ENCODE measurements at regions not wholly inside any gene's neighbourhood (a gene's known extent, or its start where the extent isn't known, plus 50 kb on each side); places are given as distances from the start of the nearest gene placed in this dataset.

DNA sequence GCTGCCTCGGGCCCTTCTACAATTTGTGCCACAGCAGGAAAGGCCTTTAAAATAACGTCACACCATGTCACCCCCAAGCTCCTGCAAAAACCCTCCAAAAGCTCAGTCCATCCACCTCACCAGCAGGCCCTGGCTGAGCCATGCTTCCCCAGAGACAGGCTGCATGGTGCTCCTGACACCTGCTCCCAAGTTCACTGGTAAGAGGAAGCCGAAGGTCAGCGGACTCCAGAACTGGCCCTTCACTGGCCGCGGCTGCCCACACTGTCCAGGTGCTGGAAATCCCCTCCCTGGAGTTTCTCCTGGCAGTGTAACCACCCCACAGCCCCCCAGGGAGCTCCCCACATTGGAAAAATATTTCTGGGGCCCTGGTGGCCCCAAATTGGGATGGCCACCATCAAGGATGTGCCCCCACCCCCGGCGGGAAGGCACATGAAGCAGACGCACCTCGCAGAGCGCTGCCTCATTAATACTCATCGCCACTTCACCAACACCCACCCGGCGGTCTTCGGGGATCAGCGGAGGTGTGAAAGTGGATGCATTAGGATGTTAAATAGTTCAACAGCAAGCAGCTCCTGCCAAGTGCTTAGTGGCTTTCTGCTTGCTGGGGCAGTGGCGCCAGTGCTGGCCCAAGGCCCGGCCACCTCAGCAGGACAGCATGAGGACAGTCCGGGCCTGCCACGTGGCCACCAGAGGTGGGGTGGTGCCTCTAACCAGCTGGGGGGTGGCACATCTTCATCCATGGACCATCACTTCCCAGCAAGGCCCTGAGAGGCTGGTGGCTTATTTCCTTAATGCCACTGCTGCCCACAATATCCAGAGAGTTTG is 146.1 kb upstream of the IQSEC1 start:
- Histone ChIP-seq H3K27me3 (replicated peaks; ENCODE audit: control insufficient read depth, insufficient read depth, low read length, poor library complexity, severe bottlenecking) (no peaks in the 10 kb centered on the region), H3K27ac (ENCODE audit: insufficient read depth, low read length, poor library complexity, severe bottlenecking) (no peak overlapping the region), H3K9me3 (ENCODE audit: control insufficient read depth, low read length) (no peaks in the 10 kb centered on the region), H3K4me1 (ENCODE audit: control insufficient read depth, insufficient read depth, low read length, poor library complexity, severe bottlenecking) (no peaks in the 10 kb centered on the region), H3K36me3 (ENCODE audit: control insufficient read depth, insufficient read depth, low read length) (no peaks in the 10 kb centered on the region), H3K4me3 (ENCODE audit: insufficient read depth, low read depth, low read length, poor library complexity, severe bottlenecking) (no peak overlapping the region)
- DNase-seq, result no peak

GRCh38 chr3:13218541-13218908 is 145.3 kb upstream of the IQSEC1 start:
- Histone ChIP-seq H3K9me3 (ENCODE audit: control insufficient read depth, low read length) (no peaks in the 10 kb centered on the region), H3K4me3 (ENCODE audit: insufficient read depth, low read depth, low read length, poor library complexity, severe bottlenecking) (no peak overlapping the region), H3K27me3 (replicated peaks; ENCODE audit: control insufficient read depth, insufficient read depth, low read length, poor library complexity, severe bottlenecking) (no peaks in the 10 kb centered on the region), H3K36me3 (ENCODE audit: control insufficient read depth, insufficient read depth, low read length) (no peaks in the 10 kb centered on the region), H3K27ac (ENCODE audit: insufficient read depth, low read length, poor library complexity, severe bottlenecking) (no peak overlapping the region), H3K4me1 (ENCODE audit: control insufficient read depth, insufficient read depth, low read length, poor library complexity, severe bottlenecking) (no peaks in the 10 kb centered on the region)
- DNase-seq, result no peak

DNA sequence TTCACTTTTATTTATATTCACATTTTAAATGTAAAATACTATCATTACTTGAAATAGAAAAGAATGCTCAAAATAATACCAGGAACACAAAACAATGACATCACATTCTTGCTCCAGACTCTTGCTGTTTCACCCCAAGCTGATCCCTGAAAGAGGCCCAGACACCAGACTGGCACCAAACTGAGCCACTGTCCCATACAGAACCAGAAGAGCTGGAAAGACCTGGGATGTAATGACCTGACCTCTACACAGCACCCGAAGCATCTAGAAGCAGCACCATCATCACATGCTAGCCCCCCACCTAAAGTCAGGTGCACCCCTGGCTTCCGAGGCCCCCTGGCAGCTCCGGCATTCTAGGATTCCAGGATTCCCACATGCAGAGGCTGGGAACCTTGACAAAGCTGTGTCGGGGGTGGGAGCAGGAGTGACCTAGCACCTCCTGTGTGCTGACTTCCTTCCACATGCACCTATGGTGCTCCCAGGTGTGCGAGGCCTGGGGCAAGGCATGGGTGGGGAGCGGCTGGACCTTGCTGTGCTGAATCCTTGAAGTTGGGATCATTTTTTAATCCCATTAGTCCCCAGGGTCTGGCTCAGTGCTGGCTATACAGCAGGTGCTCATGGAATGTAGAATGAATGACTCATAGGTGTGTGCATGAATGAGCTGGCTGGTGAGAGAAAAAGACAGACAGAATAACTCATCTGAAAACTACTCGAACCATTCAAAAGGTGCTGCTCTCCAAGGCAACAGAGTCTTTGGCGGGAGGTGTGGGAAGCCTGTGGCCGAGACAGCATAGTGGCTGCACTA is 144.7 kb upstream of the IQSEC1 start:
- H3K4me3 ChIP-seq (ENCODE audit: insufficient read depth, low read depth, low read length, poor library complexity, severe bottlenecking), result no peak overlapping the region
- no peak overlapping the region for H3K27ac ChIP-seq (ENCODE audit: insufficient read depth, low read length, poor library complexity, severe bottlenecking)
- no peak for DNase-seq

DNA sequence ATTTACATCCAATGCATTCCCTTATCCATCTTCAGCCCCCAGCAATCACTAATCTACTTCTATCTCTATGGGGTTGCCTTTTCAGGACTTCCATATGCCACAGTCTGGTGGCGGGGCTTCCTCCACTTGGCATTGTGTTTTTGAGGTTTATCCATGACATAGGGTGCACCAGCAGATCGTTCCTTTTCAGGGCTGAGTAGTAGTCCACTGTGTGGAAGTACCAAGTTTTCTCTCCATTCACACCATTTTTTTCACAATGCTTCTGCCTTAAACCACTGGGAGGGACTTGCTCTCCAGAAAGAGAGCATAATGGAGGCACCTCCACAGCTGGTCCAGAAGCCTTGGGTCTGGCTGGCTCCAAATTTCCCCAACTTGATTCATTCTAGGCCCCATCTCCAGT is 144.0 kb upstream of the IQSEC1 start:
- no peak overlapping the region for H3K4me3 ChIP-seq (ENCODE audit: insufficient read depth, low read depth, low read length, poor library complexity, severe bottlenecking)
- no peaks in the 10 kb centered on the region for H3K27me3 ChIP-seq (replicated peaks; ENCODE audit: control insufficient read depth, insufficient read depth, low read length, poor library complexity, severe bottlenecking)
- H3K36me3 ChIP-seq (ENCODE audit: control insufficient read depth, insufficient read depth, low read length), result no peaks in the 10 kb centered on the region
- no peaks in the 10 kb centered on the region for H3K4me1 ChIP-seq (ENCODE audit: control insufficient read depth, insufficient read depth, low read length, poor library complexity, severe bottlenecking)
- H3K9me3 ChIP-seq (ENCODE audit: control insufficient read depth, low read length), result no peaks in the 10 kb centered on the region
- DNase-seq, result no peak
- H3K27ac ChIP-seq (ENCODE audit: insufficient read depth, low read length, poor library complexity, severe bottlenecking), result no peak overlapping the region

More for the DNA sequence above, 144.7 kb upstream of the IQSEC1 start:
- H3K4me1 ChIP-seq (ENCODE audit: control insufficient read depth, insufficient read depth, low read length, poor library complexity, severe bottlenecking), result no peaks in the 10 kb centered on the region
- H3K36me3 ChIP-seq (ENCODE audit: control insufficient read depth, insufficient read depth, low read length), result no peaks in the 10 kb centered on the region
- H3K27me3 ChIP-seq (replicated peaks; ENCODE audit: control insufficient read depth, insufficient read depth, low read length, poor library complexity, severe bottlenecking), result no peaks in the 10 kb centered on the region
- H3K9me3 ChIP-seq (ENCODE audit: control insufficient read depth, low read length), result no peaks in the 10 kb centered on the region

DNA sequence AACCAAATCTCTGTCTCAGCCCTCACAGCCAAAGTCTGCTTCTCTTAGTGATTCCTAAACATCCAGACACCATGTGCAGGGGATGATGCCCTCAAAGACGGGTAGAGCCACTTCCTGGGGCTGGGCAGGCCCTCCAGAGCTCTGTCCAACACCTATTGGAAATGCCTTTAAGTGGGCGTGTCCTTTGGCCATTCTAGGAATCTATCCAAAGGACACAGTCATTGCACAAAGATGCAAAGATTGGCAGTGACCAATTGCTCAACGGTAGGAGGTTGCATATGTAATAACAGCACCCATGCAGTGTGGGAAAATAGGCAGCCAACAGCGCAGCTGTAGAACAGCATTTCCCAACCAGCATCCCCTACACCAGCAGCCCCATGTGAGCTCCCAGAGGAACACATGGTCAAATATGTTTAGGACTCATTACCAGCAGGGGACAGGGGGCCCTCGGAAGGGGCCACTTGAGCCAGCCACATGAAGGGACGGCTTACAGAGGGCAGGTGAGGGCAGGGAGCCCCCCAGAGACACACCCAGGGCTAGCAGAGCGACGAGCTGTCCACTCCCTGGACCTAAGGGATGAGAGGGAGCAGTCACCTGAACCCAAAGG is 142.8 kb upstream of the IQSEC1 start:
- Histone ChIP-seq H3K27ac (ENCODE audit: insufficient read depth, low read length, poor library complexity, severe bottlenecking) (no peak overlapping the region), H3K9me3 (ENCODE audit: control insufficient read depth, low read length) (no peaks in the 10 kb centered on the region), H3K4me1 (ENCODE audit: control insufficient read depth, insufficient read depth, low read length, poor library complexity, severe bottlenecking) (no peaks in the 10 kb centered on the region), H3K4me3 (ENCODE audit: insufficient read depth, low read depth, low read length, poor library complexity, severe bottlenecking) (no peak overlapping the region), H3K36me3 (ENCODE audit: control insufficient read depth, insufficient read depth, low read length) (no peaks in the 10 kb centered on the region), H3K27me3 (replicated peaks; ENCODE audit: control insufficient read depth, insufficient read depth, low read length, poor library complexity, severe bottlenecking) (no peaks in the 10 kb centered on the region)
- DNase-seq, result no peak

- H3K9me3 ChIP-seq (ENCODE audit: control insufficient read depth, low read length), result no peaks in the 10 kb centered on the region
- H3K27me3 ChIP-seq (replicated peaks; ENCODE audit: control insufficient read depth, insufficient read depth, low read length, poor library complexity, severe bottlenecking), result no peaks in the 10 kb centered on the region
- DNase-seq, result no peak
- no peaks in the 10 kb centered on the region for H3K4me1 ChIP-seq (ENCODE audit: control insufficient read depth, insufficient read depth, low read length, poor library complexity, severe bottlenecking)
- no peak overlapping the region for H3K4me3 ChIP-seq (ENCODE audit: insufficient read depth, low read depth, low read length, poor library complexity, severe bottlenecking)
- no peak overlapping the region for H3K27ac ChIP-seq (ENCODE audit: insufficient read depth, low read length, poor library complexity, severe bottlenecking)
- H3K36me3 ChIP-seq (ENCODE audit: control insufficient read depth, insufficient read depth, low read length), result no peaks in the 10 kb centered on the region
These were observed 141.7 kb upstream of the IQSEC1 start for GRCh38 chr3:13214847-13215472.

DNA sequence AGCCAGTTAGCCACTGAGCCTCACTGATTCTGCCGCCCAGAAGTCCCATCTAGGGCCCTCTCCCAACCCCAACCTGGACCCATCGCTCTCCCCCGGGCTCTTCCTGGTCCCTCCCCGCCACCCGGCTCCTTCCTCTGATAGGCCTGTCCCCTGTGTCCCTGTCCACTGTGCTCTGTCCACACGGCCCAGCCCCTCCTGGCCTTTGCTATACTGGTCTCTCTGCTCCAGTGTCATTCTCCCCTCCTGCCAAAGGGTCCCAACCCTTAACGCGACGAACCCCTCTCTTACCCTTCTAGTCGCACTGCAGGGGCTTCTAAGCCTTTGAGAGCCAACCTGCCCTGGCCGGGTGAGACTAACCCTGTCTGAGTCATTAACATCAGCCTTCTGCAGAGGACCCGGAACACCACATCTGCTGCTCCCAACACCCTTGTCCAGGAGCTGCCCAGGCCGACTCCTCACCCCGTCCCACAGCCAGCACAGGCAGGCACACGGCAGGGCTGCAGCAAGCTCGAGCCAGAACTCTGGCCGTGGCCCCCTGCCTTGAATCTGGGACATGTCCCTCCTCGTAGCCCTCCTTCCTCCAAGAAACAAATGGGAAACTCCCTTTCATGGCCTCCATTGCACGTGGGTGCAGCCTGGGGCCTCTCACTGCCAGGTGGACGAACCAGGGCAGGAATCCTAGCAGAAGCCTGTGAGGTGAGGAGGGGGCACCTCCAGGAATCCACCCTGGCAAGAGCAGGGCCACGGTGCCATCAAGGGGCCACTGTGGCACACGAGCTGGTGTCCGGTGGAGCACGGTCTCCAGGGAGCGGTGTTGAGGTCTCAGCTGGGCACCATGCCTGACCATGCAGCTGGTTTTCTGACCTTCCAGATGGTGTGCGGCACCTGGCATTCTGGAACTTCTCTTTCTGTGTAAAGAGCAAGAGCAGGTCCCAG is 140.9 kb upstream of the IQSEC1 start:
- H3K4me1 ChIP-seq (ENCODE audit: control insufficient read depth, insufficient read depth, low read length, poor library complexity, severe bottlenecking), result no peaks in the 10 kb centered on the region
- no peak overlapping the region for H3K27ac ChIP-seq (ENCODE audit: insufficient read depth, low read length, poor library complexity, severe bottlenecking)
- DNase-seq, result no peak
- H3K27me3 ChIP-seq (replicated peaks; ENCODE audit: control insufficient read depth, insufficient read depth, low read length, poor library complexity, severe bottlenecking), result no peaks in the 10 kb centered on the region
- no peaks in the 10 kb centered on the region for H3K9me3 ChIP-seq (ENCODE audit: control insufficient read depth, low read length)
- H3K4me3 ChIP-seq (ENCODE audit: insufficient read depth, low read depth, low read length, poor library complexity, severe bottlenecking), result no peak overlapping the region
- no peaks in the 10 kb centered on the region for H3K36me3 ChIP-seq (ENCODE audit: control insufficient read depth, insufficient read depth, low read length)

DNA sequence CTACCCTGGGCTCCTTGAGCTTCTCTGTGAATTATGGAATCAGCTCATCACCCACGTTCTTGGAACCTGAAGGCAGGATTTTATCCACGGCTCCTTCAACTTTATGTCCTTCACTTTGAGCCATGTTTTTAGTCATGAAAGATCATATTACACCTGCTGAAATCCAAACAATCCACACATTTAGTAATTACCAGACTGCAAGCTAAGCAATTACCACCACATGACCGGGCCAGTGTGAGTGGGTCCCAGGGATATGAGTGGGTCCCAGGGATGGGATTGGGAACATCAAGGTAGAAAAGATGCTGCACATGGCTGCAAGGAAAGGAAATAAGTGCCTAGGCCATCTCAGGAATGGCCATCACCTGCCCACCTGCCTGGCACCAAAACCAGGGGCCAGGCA is 140.3 kb upstream of the IQSEC1 start:
- DNase-seq, result no peak
- Histone ChIP-seq H3K36me3 (ENCODE audit: control insufficient read depth, insufficient read depth, low read length) (no peaks in the 10 kb centered on the region), H3K27me3 (replicated peaks; ENCODE audit: control insufficient read depth, insufficient read depth, low read length, poor library complexity, severe bottlenecking) (no peaks in the 10 kb centered on the region), H3K4me1 (ENCODE audit: control insufficient read depth, insufficient read depth, low read length, poor library complexity, severe bottlenecking) (no peaks in the 10 kb centered on the region), H3K4me3 (ENCODE audit: insufficient read depth, low read depth, low read length, poor library complexity, severe bottlenecking) (no peak overlapping the region), H3K27ac (ENCODE audit: insufficient read depth, low read length, poor library complexity, severe bottlenecking) (no peak overlapping the region), H3K9me3 (ENCODE audit: control insufficient read depth, low read length) (no peaks in the 10 kb centered on the region)

DNA sequence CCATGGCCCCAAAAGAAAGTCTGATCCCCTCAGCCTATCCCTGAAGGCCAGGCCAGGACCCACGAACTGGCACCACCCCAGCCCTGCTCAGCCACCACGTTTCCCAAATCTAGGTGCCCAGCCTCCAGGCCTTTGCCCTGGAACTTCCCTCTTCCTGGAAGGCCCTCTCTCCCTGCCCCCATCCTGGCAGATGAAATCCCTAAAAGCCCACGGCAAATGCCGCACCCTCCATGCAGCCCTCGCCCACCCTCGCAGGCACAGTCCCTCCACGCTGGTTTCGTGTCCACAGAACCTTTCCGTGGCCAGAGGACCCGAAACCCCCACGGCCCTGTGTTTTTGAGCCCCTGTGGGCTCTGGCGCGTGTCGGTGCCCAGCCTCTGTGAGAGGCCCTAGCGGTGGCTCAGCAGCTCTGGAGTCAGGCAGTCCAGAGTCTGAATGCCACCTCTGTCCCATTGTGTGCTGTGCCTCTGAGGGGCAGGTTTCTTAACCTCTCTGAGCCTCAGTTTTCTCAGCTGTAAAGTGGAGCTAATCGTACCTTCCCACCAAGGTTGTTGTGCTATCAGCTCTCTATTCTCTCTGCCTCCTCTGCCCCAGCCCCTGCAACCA is 138.5 kb upstream of the IQSEC1 start:
- H3K36me3 ChIP-seq (ENCODE audit: control insufficient read depth, insufficient read depth, low read length), result no peaks in the 10 kb centered on the region
- DNase-seq, result no peak
- no peaks in the 10 kb centered on the region for H3K4me1 ChIP-seq (ENCODE audit: control insufficient read depth, insufficient read depth, low read length, poor library complexity, severe bottlenecking)
- H3K27me3 ChIP-seq (replicated peaks; ENCODE audit: control insufficient read depth, insufficient read depth, low read length, poor library complexity, severe bottlenecking), result no peaks in the 10 kb centered on the region
- no peaks in the 10 kb centered on the region for H3K9me3 ChIP-seq (ENCODE audit: control insufficient read depth, low read length)
- H3K27ac ChIP-seq (ENCODE audit: insufficient read depth, low read length, poor library complexity, severe bottlenecking), result no peak overlapping the region
- no peak overlapping the region for H3K4me3 ChIP-seq (ENCODE audit: insufficient read depth, low read depth, low read length, poor library complexity, severe bottlenecking)
